Bronchial epithelial cell (primary cell): ENCODE measurements at regions not wholly inside any gene's neighbourhood (a gene's known extent, or its start where the extent isn't known, plus 50 kb on each side); places are given as distances from the start of the nearest gene placed in this dataset.

Experiments used
- DNase-seq: peaks from one replicate; pipeline ENCODE4 v3.0.0-alpha.2; 2010; ENCODE audit warnings: low read depth
- FAIRE-seq: peaks from 2 replicates; lab custom pipeline; 2011; peaks lifted over from hg19 to GRCh38; lab: Jason Lieb, UNC
- H3K27me3 ChIP-seq: 2 replicates; pipeline ENCODE4 v1.5.1; 2011; ENCODE audit warnings: low read length; ENCODE audit not compliant: control insufficient read depth, insufficient read depth
- H3K36me3 ChIP-seq: 2 replicates; pipeline ENCODE4 v1.5.1; 2011; ENCODE audit warnings: low read length; ENCODE audit not compliant: control insufficient read depth, insufficient read depth
- H3K4me3 ChIP-seq: 2 replicates; pipeline ENCODE4 v1.5.1; 2011; ENCODE audit warnings: mild to moderate bottlenecking, low read depth, low read length, control low read depth
- CTCF ChIP-seq: IDR thresholded peaks from 2 replicates; pipeline ENCODE4 v1.5.1; 2011; ENCODE audit warnings: mild to moderate bottlenecking, moderate library complexity, low read length, control low read depth, inconsistent platforms; ENCODE audit not compliant: insufficient read depth, severe bottlenecking

GRCh38 chr9:12997009-12997408 is 222.2 kb downstream of the LURAP1L start:
- DNase-seq, result no peak
- H3K36me3 ChIP-seq, result no peaks in the 10 kb centered on the region
- FAIRE-seq, result peak; percentile 60
- no peak overlapping the region for H3K4me3 ChIP-seq
- no peak for TF ChIP-seq CTCF
- no peaks in the 10 kb centered on the region for H3K27me3 ChIP-seq

GRCh38 chr9:13001989-13002580 is 227.3 kb downstream of the LURAP1L start:
- FAIRE-seq (no peak), DNase-seq (no peak)
- Histone ChIP-seq H3K36me3 (no peaks in the 10 kb centered on the region), H3K27me3 (no peaks in the 10 kb centered on the region), H3K4me3 (no peak overlapping the region)
- TF ChIP-seq CTCF, result no peak

- FAIRE-seq (no peak), DNase-seq (peak; percentile 50)
- no peaks in the 10 kb centered on the region for H3K36me3 ChIP-seq
- TF ChIP-seq CTCF, result no peak
- H3K27me3 ChIP-seq, result no peaks in the 10 kb centered on the region
- no peak overlapping the region for H3K4me3 ChIP-seq
Measured at GRCh38 chr9:13002740-13003139, 227.9 kb downstream of the LURAP1L start.

- DNase-seq, result no peak
- no peak overlapping the region for H3K4me3 ChIP-seq
- no peaks in the 10 kb centered on the region for H3K27me3 ChIP-seq
- no peak for TF ChIP-seq CTCF
- FAIRE-seq, result no peak
- H3K36me3 ChIP-seq, result no peaks in the 10 kb centered on the region
Measured at GRCh38 chr9:13009871-13010270, 235.1 kb downstream of the LURAP1L start.

GRCh38 chr9:13013991-13014883 is 239.4 kb downstream of the LURAP1L start:
- no peak for FAIRE-seq
- TF ChIP-seq CTCF, result no peak
- H3K27me3 ChIP-seq, result no peaks in the 10 kb centered on the region

More at GRCh38 chr9:13013991-13014883, 239.4 kb downstream of the LURAP1L start:
- Histone ChIP-seq H3K4me3 (no peak overlapping the region), H3K36me3 (no peaks in the 10 kb centered on the region)
- DNase-seq, result no peak
